ENCODE measurements at regions not wholly inside any gene's neighbourhood (a gene's known extent, or its start where the extent isn't known, plus 50 kb on each side); places are given as distances from the start of the nearest gene placed in this dataset.

- H3K4me2 ChIP-seq (ENCODE audit: low read depth, low read length, poor library complexity, severe bottlenecking) = no peak overlapping the region
- no peak overlapping the region for H3K27ac ChIP-seq (ENCODE audit: low read length)
- no peaks in the 10 kb centered on the region for H3K27me3 ChIP-seq (ENCODE audit: low read length)
- no peaks in the 10 kb centered on the region for H3K4me1 ChIP-seq (ENCODE audit: low read length)
- no peaks in the 10 kb centered on the region for H3K9me3 ChIP-seq (ENCODE audit: low read length)
- no peak overlapping the region for H3K9ac ChIP-seq (ENCODE audit: low read length)
- DNase-seq = no peak
- no peak overlapping the region for H2AFZ ChIP-seq (ENCODE audit: low read length)
- H3K9me2 ChIP-seq (replicated peaks; ENCODE audit: insufficient read depth, low read length) = no peaks in the 10 kb centered on the region
- H3K36me3 ChIP-seq (ENCODE audit: insufficient read depth, low read length) = no peaks in the 10 kb centered on the region
- H3K79me2 ChIP-seq (ENCODE audit: low read length) = no peaks in the 10 kb centered on the region
- no peak overlapping the region for H3K4me3 ChIP-seq (ENCODE audit: low read length)
- no peaks in the 10 kb centered on the region for H4K20me1 ChIP-seq (ENCODE audit: insufficient read depth, low read depth, low read length)
These were observed 64.8 kb upstream of the PPM1J start for GRCh38 chr1:112779665-112780526.

GRCh38 chr1:112778137-112778536 is 63.0 kb upstream of the PPM1J start:
- no peak for DNase-seq
- Histone ChIP-seq H3K9ac (ENCODE audit: low read length) (no peak overlapping the region), H3K27ac (ENCODE audit: low read length) (no peak overlapping the region), H2AFZ (ENCODE audit: low read length) (no peak overlapping the region), H3K27me3 (ENCODE audit: low read length) (no peaks in the 10 kb centered on the region), H4K20me1 (ENCODE audit: insufficient read depth, low read depth, low read length) (no peaks in the 10 kb centered on the region), H3K9me3 (ENCODE audit: low read length) (no peaks in the 10 kb centered on the region), H3K4me2 (ENCODE audit: low read depth, low read length, poor library complexity, severe bottlenecking) (no peak overlapping the region), H3K36me3 (ENCODE audit: insufficient read depth, low read length) (no peaks in the 10 kb centered on the region), H3K4me3 (ENCODE audit: low read length) (no peak overlapping the region), H3K4me1 (ENCODE audit: low read length) (no peaks in the 10 kb centered on the region), H3K9me2 (replicated peaks; ENCODE audit: insufficient read depth, low read length) (no peaks in the 10 kb centered on the region), H3K79me2 (ENCODE audit: low read length) (no peaks in the 10 kb centered on the region)

- no peak overlapping the region for H2AFZ ChIP-seq (ENCODE audit: low read length)
- no peak overlapping the region for H3K4me3 ChIP-seq (ENCODE audit: low read length)
- no peaks in the 10 kb centered on the region for H3K4me1 ChIP-seq (ENCODE audit: low read length)
- no peak overlapping the region for H3K9ac ChIP-seq (ENCODE audit: low read length)
- H3K36me3 ChIP-seq (ENCODE audit: insufficient read depth, low read length) = no peaks in the 10 kb centered on the region
- no peak overlapping the region for H3K27ac ChIP-seq (ENCODE audit: low read length)
- DNase-seq = no peak
- no peaks in the 10 kb centered on the region for H3K9me2 ChIP-seq (replicated peaks; ENCODE audit: insufficient read depth, low read length)
- H4K20me1 ChIP-seq (ENCODE audit: insufficient read depth, low read depth, low read length) = no peaks in the 10 kb centered on the region
- H3K4me2 ChIP-seq (ENCODE audit: low read depth, low read length, poor library complexity, severe bottlenecking) = no peak overlapping the region
- H3K79me2 ChIP-seq (ENCODE audit: low read length) = no peaks in the 10 kb centered on the region
- no peaks in the 10 kb centered on the region for H3K9me3 ChIP-seq (ENCODE audit: low read length)
- H3K27me3 ChIP-seq (ENCODE audit: low read length) = no peaks in the 10 kb centered on the region
These were observed 61.6 kb upstream of the PPM1J start for GRCh38 chr1:112776688-112777087.

GRCh38 chr1:112772781-112773180 is 57.6 kb upstream of the PPM1J start:
- no peak overlapping the region for H3K9ac ChIP-seq (ENCODE audit: low read length)
- no peak for DNase-seq
- no peaks in the 10 kb centered on the region for H3K9me2 ChIP-seq (replicated peaks; ENCODE audit: insufficient read depth, low read length)
- H3K79me2 ChIP-seq (ENCODE audit: low read length) = no peaks in the 10 kb centered on the region
- H3K9me3 ChIP-seq (ENCODE audit: low read length) = no peaks in the 10 kb centered on the region
- no peak overlapping the region for H3K4me3 ChIP-seq (ENCODE audit: low read length)
- no peaks in the 10 kb centered on the region for H3K36me3 ChIP-seq (ENCODE audit: insufficient read depth, low read length)
- no peak overlapping the region for H3K27ac ChIP-seq (ENCODE audit: low read length)
- no peak overlapping the region for H2AFZ ChIP-seq (ENCODE audit: low read length)
- no peaks in the 10 kb centered on the region for H4K20me1 ChIP-seq (ENCODE audit: insufficient read depth, low read depth, low read length)
- H3K27me3 ChIP-seq (ENCODE audit: low read length) = no peaks in the 10 kb centered on the region
- H3K4me2 ChIP-seq (ENCODE audit: low read depth, low read length, poor library complexity, severe bottlenecking) = no peak overlapping the region
- H3K4me1 ChIP-seq (ENCODE audit: low read length) = 0 out of 2 replicates have a peak, but pooled peaks cover 4% of the 10 kb centered on the region

GRCh38 chr1:112770724-112771123 is 55.6 kb upstream of the PPM1J start:
- Histone ChIP-seq H3K27ac (ENCODE audit: low read length) (no peak overlapping the region), H3K9ac (ENCODE audit: low read length) (no peak overlapping the region), H2AFZ (ENCODE audit: low read length) (no peak overlapping the region), H3K4me3 (ENCODE audit: low read length) (no peak overlapping the region), H3K9me3 (ENCODE audit: low read length) (no peaks in the 10 kb centered on the region), H3K4me2 (ENCODE audit: low read depth, low read length, poor library complexity, severe bottlenecking) (peak overlapping the region; percentile 45), H4K20me1 (ENCODE audit: insufficient read depth, low read depth, low read length) (no peaks in the 10 kb centered on the region), H3K79me2 (ENCODE audit: low read length) (no peaks in the 10 kb centered on the region), H3K9me2 (replicated peaks; ENCODE audit: insufficient read depth, low read length) (no peaks in the 10 kb centered on the region), H3K27me3 (ENCODE audit: low read length) (no peaks in the 10 kb centered on the region), H3K4me1 (ENCODE audit: low read length) (0 out of 2 replicates have a peak, but pooled peaks cover 4% of the 10 kb centered on the region), H3K36me3 (ENCODE audit: insufficient read depth, low read length) (no peaks in the 10 kb centered on the region)
- DNase-seq = no peak

GRCh38 chr1:112769611-112770010 is 54.5 kb upstream of the PPM1J start:
- H4K20me1 ChIP-seq (ENCODE audit: insufficient read depth, low read depth, low read length) = no peaks in the 10 kb centered on the region
- no peaks in the 10 kb centered on the region for H3K9me3 ChIP-seq (ENCODE audit: low read length)
- no peak overlapping the region for H3K4me2 ChIP-seq (ENCODE audit: low read depth, low read length, poor library complexity, severe bottlenecking)
- no peak overlapping the region for H3K9ac ChIP-seq (ENCODE audit: low read length)
- H3K79me2 ChIP-seq (ENCODE audit: low read length) = no peaks in the 10 kb centered on the region
- H3K9me2 ChIP-seq (replicated peaks; ENCODE audit: insufficient read depth, low read length) = no peaks in the 10 kb centered on the region
- H3K36me3 ChIP-seq (ENCODE audit: insufficient read depth, low read length) = no peaks in the 10 kb centered on the region
- DNase-seq = no peak
- no peak overlapping the region for H2AFZ ChIP-seq (ENCODE audit: low read length)
- no peaks in the 10 kb centered on the region for H3K27me3 ChIP-seq (ENCODE audit: low read length)
- H3K4me3 ChIP-seq (ENCODE audit: low read length) = no peak overlapping the region
- no peak overlapping the region for H3K27ac ChIP-seq (ENCODE audit: low read length)
- H3K4me1 ChIP-seq (ENCODE audit: low read length) = 0 out of 2 replicates have a peak, but pooled peaks cover 4% of the 10 kb centered on the region

- H3K36me3 ChIP-seq (ENCODE audit: insufficient read depth, low read length) = no peaks in the 10 kb centered on the region
- no peaks in the 10 kb centered on the region for H3K79me2 ChIP-seq (ENCODE audit: low read length)
- no peaks in the 10 kb centered on the region for H3K27me3 ChIP-seq (ENCODE audit: low read length)
These were observed 52.5 kb upstream of the PPM1J start for GRCh38 chr1:112767646-112768045.

More at GRCh38 chr1:112767646-112768045, 52.5 kb upstream of the PPM1J start:
- Histone ChIP-seq H3K9ac (ENCODE audit: low read length) (no peak overlapping the region), H3K27ac (ENCODE audit: low read length) (no peak overlapping the region), H2AFZ (ENCODE audit: low read length) (no peak overlapping the region), H3K9me3 (ENCODE audit: low read length) (no peaks in the 10 kb centered on the region), H3K9me2 (replicated peaks; ENCODE audit: insufficient read depth, low read length) (no peaks in the 10 kb centered on the region), H3K4me2 (ENCODE audit: low read depth, low read length, poor library complexity, severe bottlenecking) (no peak overlapping the region), H3K4me3 (ENCODE audit: low read length) (no peak overlapping the region), H4K20me1 (ENCODE audit: insufficient read depth, low read depth, low read length) (no peaks in the 10 kb centered on the region), H3K4me1 (ENCODE audit: low read length) (0 out of 2 replicates have a peak, but pooled peaks cover 4% of the 10 kb centered on the region)
- DNase-seq = no peak
